Mononuclear cell (primary cell): ENCODE measurements at regions not wholly inside any gene's neighbourhood (a gene's known extent, or its start where the extent isn't known, plus 50 kb on each side); places are given as distances from the start of the nearest gene placed in this dataset.
"Not testable (repeated sequence)": the region's sequence is repeated elsewhere in the genome, so short reads cannot be mapped to it uniquely, and the experiment has no call there.

Experiments
- H3K27me3 ChIP-seq: 2 replicates; pipeline ENCODE4 v1.6.0; 2011; ENCODE audit warnings: low read length, control low read depth; ENCODE audit not compliant: insufficient read depth
- H3K4me1 ChIP-seq: 2 replicates; pipeline ENCODE4 v1.5.1; 2011; ENCODE audit warnings: mild to moderate bottlenecking, low read length, control low read depth; ENCODE audit not compliant: insufficient read depth
- H3K4me3 ChIP-seq: 2 replicates; pipeline ENCODE4 v1.5.1; 2011; ENCODE audit warnings: mild to moderate bottlenecking, low read length, moderate library complexity
- H3K9me3 ChIP-seq: 2 replicates; pipeline ENCODE4 v1.5.1; 2011; ENCODE audit warnings: low read depth, mild to moderate bottlenecking, control low read depth, low read length

GRCh38 chr4:138487230-138487629 lies 245.1 kb upstream of the SLC7A11 start:
- Histone ChIP-seq H3K4me1 (no peaks in the 10 kb centered on the region), H3K4me3 (no peak overlapping the region), H3K27me3 (no peaks in the 10 kb centered on the region), H3K9me3 (no peaks in the 10 kb centered on the region)

GRCh38 chr4:138485498-138485897 lies 243.3 kb upstream of the SLC7A11 start:
- Histone ChIP-seq H3K27me3 (no peaks in the 10 kb centered on the region), H3K4me1 (no peaks in the 10 kb centered on the region), H3K9me3 (no peaks in the 10 kb centered on the region), H3K4me3 (no peak overlapping the region)

- H3K27me3 ChIP-seq: no peaks in the 10 kb centered on the region
- no peaks in the 10 kb centered on the region for H3K4me1 ChIP-seq
- H3K4me3 ChIP-seq: no peak overlapping the region
- no peaks in the 10 kb centered on the region for H3K9me3 ChIP-seq
Measured at GRCh38 chr4:138475116-138475515, 233.0 kb upstream of the SLC7A11 start.

- Histone ChIP-seq H3K9me3 (no peaks in the 10 kb centered on the region), H3K4me1 (no peaks in the 10 kb centered on the region), H3K27me3 (no peaks in the 10 kb centered on the region), H3K4me3 (no peak overlapping the region)
Measured at GRCh38 chr4:138473339-138473738, 231.2 kb upstream of the SLC7A11 start.

- H3K27me3 ChIP-seq: no peaks in the 10 kb centered on the region
- no peaks in the 10 kb centered on the region for H3K9me3 ChIP-seq
- H3K4me1 ChIP-seq: no peaks in the 10 kb centered on the region
- no peak overlapping the region for H3K4me3 ChIP-seq
Measured at GRCh38 chr4:138460477-138461414, 218.6 kb upstream of the SLC7A11 start.

GRCh38 chr4:138458751-138459150 lies 216.6 kb upstream of the SLC7A11 start:
- Histone ChIP-seq H3K9me3 (no peaks in the 10 kb centered on the region), H3K27me3 (no peaks in the 10 kb centered on the region), H3K4me3 (no peak overlapping the region), H3K4me1 (no peaks in the 10 kb centered on the region)

- H3K4me3 ChIP-seq, H3K27me3 ChIP-seq, H3K4me1 ChIP-seq, H3K9me3 ChIP-seq: not testable (repeated sequence)
Measured at GRCh38 chr4:138456349-138456748, 214.2 kb upstream of the SLC7A11 start.

- no peaks in the 10 kb centered on the region for H3K27me3 ChIP-seq
- H3K9me3 ChIP-seq: no peaks in the 10 kb centered on the region
- H3K4me1 ChIP-seq: peaks cover 7% of the 10 kb centered on the region
- H3K4me3 ChIP-seq: no peak overlapping the region
Measured at GRCh38 chr4:138455097-138455496, 212.9 kb upstream of the SLC7A11 start.

- Histone ChIP-seq H3K4me1 (peaks cover 7% of the 10 kb centered on the region), H3K9me3 (no peaks in the 10 kb centered on the region), H3K27me3 (no peaks in the 10 kb centered on the region), H3K4me3 (no peak overlapping the region)
Measured at GRCh38 chr4:138452826-138453225, 210.7 kb upstream of the SLC7A11 start.

GRCh38 chr4:138451276-138451663 lies 209.1 kb upstream of the SLC7A11 start:
- H3K4me3 ChIP-seq: no peak overlapping the region
- H3K4me1 ChIP-seq: peaks cover 7% of the 10 kb centered on the region
- H3K9me3 ChIP-seq: no peaks in the 10 kb centered on the region
- no peaks in the 10 kb centered on the region for H3K27me3 ChIP-seq

- Histone ChIP-seq H3K4me3 (no peak overlapping the region), H3K4me1 (peaks cover 7% of the 10 kb centered on the region), H3K9me3 (no peaks in the 10 kb centered on the region), H3K27me3 (no peaks in the 10 kb centered on the region)
Measured at GRCh38 chr4:138450546-138451275, 208.6 kb upstream of the SLC7A11 start.

- H3K4me1 ChIP-seq: peaks cover 7% of the 10 kb centered on the region
- no peak overlapping the region for H3K4me3 ChIP-seq
- H3K9me3 ChIP-seq: no peaks in the 10 kb centered on the region
- H3K27me3 ChIP-seq: no peaks in the 10 kb centered on the region
Measured at GRCh38 chr4:138449938-138450337, 207.8 kb upstream of the SLC7A11 start.

- H3K27me3 ChIP-seq: no peaks in the 10 kb centered on the region
- H3K9me3 ChIP-seq: no peaks in the 10 kb centered on the region
- H3K4me3 ChIP-seq: no peak overlapping the region
- H3K4me1 ChIP-seq: peaks cover 5% of the 10 kb centered on the region
Measured at GRCh38 chr4:138448169-138448568, 206.0 kb upstream of the SLC7A11 start.

GRCh38 chr4:138446456-138446855 lies 204.3 kb upstream of the SLC7A11 start:
- H3K27me3 ChIP-seq: no peaks in the 10 kb centered on the region
- H3K9me3 ChIP-seq: no peaks in the 10 kb centered on the region
- no peaks in the 10 kb centered on the region for H3K4me1 ChIP-seq

GRCh38 chr4:138445098-138445497 lies 202.9 kb upstream of the SLC7A11 start:
- Histone ChIP-seq H3K4me3 (no peak overlapping the region), H3K27me3 (no peaks in the 10 kb centered on the region), H3K4me1 (no peaks in the 10 kb centered on the region), H3K9me3 (no peaks in the 10 kb centered on the region)

More at GRCh38 chr4:138446456-138446855, 204.3 kb upstream of the SLC7A11 start:
- H3K4me3 ChIP-seq: no peak overlapping the region
